ENCODE measurements at regions not wholly inside any gene's neighbourhood (a gene's known extent, or its start where the extent isn't known, plus 50 kb on each side); places are given as distances from the start of the nearest gene placed in this dataset.

DNA sequence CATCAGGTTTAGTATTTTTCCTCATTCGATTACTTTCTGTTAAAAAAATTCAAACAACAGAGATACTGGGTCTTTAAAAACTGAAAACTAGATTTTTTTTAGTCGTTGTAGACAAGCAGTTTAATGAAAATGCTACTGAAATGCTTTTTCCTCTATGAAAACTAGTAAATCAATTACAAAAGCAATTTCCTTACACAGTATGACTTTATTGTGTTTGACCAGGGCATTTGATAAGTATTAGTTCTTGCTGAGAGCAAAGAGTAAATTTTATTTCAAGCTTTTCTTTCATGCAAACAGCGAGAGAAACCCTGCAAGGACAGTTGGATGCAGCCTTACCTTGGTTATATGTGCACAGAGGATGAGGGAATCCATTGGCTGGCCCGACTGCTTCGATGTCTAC, 308.5 kb downstream of the MAT2B start:
- H3K27me3 ChIP-seq: no peaks in the 10 kb centered on the region
- no peaks in the 10 kb centered on the region for H3K36me3 ChIP-seq (replicated peaks; ENCODE audit: insufficient read depth, low read depth)
- H3K4me1 ChIP-seq (ENCODE audit: insufficient read depth): no peaks in the 10 kb centered on the region
- H3K27ac ChIP-seq: no peak overlapping the region
- H4K20me1 ChIP-seq (ENCODE audit: insufficient read depth, poor library complexity, severe bottlenecking): no peaks in the 10 kb centered on the region
- no peaks in the 10 kb centered on the region for H3K9me2 ChIP-seq (replicated peaks; ENCODE audit: insufficient read depth)
- 84% methylated on average over 5 of the region's 5 CpGs for WGBS (ENCODE audit: low lambda C conversion rate, missing lambda C conversion rate)
- no peaks in the 10 kb centered on the region for H3K79me2 ChIP-seq
- no peak for DNase-seq (ENCODE audit: low spot score)
- no peaks in the 10 kb centered on the region for H3K9me3 ChIP-seq (ENCODE audit: low read depth)
- H3K4me3 ChIP-seq: no peak overlapping the region
- no peak overlapping the region for H3K4me2 ChIP-seq
- H2AFZ ChIP-seq: no peak overlapping the region
- TF ChIP-seq EZH2 (IDR thresholded peaks at IDR 0.05; ENCODE audit: borderline replicate concordance) (no peak), EZH2phosphoT487 (IDR thresholded peaks at IDR 0.05; ENCODE audit: low read depth, severe bottlenecking, unreplicated experiment) (no peak)
- TF ChIP-seq, protein P1, sequence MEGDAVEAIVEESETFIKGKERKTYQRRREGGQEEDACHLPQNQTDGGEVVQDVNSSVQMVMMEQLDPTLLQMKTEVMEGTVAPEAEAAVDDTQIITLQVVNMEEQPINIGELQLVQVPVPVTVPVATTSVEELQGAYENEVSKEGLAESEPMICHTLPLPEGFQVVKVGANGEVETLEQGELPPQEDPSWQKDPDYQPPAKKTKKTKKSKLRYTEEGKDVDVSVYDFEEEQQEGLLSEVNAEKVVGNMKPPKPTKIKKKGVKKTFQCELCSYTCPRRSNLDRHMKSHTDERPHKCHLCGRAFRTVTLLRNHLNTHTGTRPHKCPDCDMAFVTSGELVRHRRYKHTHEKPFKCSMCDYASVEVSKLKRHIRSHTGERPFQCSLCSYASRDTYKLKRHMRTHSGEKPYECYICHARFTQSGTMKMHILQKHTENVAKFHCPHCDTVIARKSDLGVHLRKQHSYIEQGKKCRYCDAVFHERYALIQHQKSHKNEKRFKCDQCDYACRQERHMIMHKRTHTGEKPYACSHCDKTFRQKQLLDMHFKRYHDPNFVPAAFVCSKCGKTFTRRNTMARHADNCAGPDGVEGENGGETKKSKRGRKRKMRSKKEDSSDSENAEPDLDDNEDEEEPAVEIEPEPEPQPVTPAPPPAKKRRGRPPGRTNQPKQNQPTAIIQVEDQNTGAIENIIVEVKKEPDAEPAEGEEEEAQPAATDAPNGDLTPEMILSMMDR (IDR thresholded peaks at IDR 0.05; ENCODE audit: poor library complexity): no peak

DNA sequence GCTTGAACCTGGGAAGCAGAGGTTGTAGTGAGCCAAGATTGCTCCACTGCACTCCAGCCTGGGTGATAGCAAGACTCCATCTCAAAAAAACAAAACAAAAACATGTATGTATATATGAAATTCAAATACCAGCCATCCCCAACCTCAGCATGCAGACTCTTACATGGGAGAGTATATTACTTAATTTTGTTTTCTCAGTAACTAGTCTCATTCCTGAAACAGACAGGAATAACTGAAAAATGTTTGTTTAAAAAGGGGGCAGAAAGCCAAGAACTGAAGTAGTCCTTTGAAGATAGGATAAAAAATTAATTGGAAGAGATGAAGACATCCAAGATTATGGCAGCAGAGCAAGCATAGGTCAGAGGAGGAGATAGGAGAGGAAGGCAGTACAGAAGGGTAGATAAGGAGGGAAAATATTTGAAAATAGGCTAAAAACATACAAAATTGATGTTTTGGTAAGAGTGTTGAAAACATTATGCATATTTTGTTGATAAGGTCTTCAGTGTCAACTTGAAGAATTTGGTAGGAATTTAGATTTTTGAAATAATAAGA, 309.9 kb downstream of the MAT2B start:
- no peaks in the 10 kb centered on the region for H3K27me3 ChIP-seq
- TF ChIP-seq EZH2 (IDR thresholded peaks at IDR 0.05; ENCODE audit: borderline replicate concordance): no peak
- TF ChIP-seq, protein P1 (IDR thresholded peaks at IDR 0.05; ENCODE audit: poor library complexity): no peak
- H3K4me1 ChIP-seq (ENCODE audit: insufficient read depth): no peaks in the 10 kb centered on the region

DNA sequence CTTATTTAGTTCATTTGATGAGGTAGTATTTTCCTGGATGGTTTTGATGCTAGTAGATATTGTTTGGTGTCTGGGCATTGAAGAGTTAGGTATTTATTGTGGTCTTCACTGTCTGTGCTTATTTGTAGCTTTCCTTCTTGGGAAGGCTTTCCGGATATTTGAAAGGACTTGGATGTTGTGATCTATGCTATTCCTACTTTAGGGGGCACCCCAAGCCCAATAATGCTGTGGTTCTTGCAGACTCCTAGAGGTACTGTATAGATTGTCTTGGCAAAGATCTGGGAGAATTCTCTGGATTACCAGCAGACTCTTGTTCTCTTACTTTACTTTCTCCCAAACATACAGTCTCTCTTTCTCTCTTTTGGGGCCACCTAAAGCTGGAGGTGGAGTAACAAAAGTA, 315.7 kb downstream of the MAT2B start:
- Histone ChIP-seq H3K27ac (no peak overlapping the region), H3K4me3 (no peak overlapping the region), H3K4me1 (ENCODE audit: insufficient read depth) (no peaks in the 10 kb centered on the region), H3K79me2 (no peaks in the 10 kb centered on the region), H2AFZ (no peak overlapping the region), H3K9me3 (ENCODE audit: low read depth) (peaks cover 3% of the 10 kb centered on the region), H4K20me1 (ENCODE audit: insufficient read depth, poor library complexity, severe bottlenecking) (no peaks in the 10 kb centered on the region), H3K36me3 (replicated peaks; ENCODE audit: insufficient read depth, low read depth) (no peaks in the 10 kb centered on the region), H3K27me3 (no peaks in the 10 kb centered on the region), H3K9me2 (replicated peaks; ENCODE audit: insufficient read depth) (no peaks in the 10 kb centered on the region), H3K4me2 (no peak overlapping the region)
- TF ChIP-seq, protein P1 (IDR thresholded peaks at IDR 0.05; ENCODE audit: poor library complexity): no peak
- TF ChIP-seq EZH2 (IDR thresholded peaks at IDR 0.05; ENCODE audit: borderline replicate concordance): no peak
- no peak for TF ChIP-seq EZH2phosphoT487 (IDR thresholded peaks at IDR 0.05; ENCODE audit: low read depth, severe bottlenecking, unreplicated experiment)
- 95% methylated on average over 1 of the region's 1 CpG for WGBS (ENCODE audit: low lambda C conversion rate, missing lambda C conversion rate)
- no peak for DNase-seq (ENCODE audit: low spot score)

More for the DNA sequence above, 309.9 kb downstream of the MAT2B start:
- H3K9me2 ChIP-seq (replicated peaks; ENCODE audit: insufficient read depth): no peaks in the 10 kb centered on the region
- no peaks in the 10 kb centered on the region for H4K20me1 ChIP-seq (ENCODE audit: insufficient read depth, poor library complexity, severe bottlenecking)
- no peak overlapping the region for H3K4me3 ChIP-seq
- peaks cover 2% of the 10 kb centered on the region for H3K9me3 ChIP-seq (ENCODE audit: low read depth)
- no peak overlapping the region for H2AFZ ChIP-seq
- no peak for DNase-seq (ENCODE audit: low spot score)
- no peak overlapping the region for H3K4me2 ChIP-seq
- no peaks in the 10 kb centered on the region for H3K36me3 ChIP-seq (replicated peaks; ENCODE audit: insufficient read depth, low read depth)
- H3K79me2 ChIP-seq: no peaks in the 10 kb centered on the region
- no peak overlapping the region for H3K27ac ChIP-seq

DNA sequence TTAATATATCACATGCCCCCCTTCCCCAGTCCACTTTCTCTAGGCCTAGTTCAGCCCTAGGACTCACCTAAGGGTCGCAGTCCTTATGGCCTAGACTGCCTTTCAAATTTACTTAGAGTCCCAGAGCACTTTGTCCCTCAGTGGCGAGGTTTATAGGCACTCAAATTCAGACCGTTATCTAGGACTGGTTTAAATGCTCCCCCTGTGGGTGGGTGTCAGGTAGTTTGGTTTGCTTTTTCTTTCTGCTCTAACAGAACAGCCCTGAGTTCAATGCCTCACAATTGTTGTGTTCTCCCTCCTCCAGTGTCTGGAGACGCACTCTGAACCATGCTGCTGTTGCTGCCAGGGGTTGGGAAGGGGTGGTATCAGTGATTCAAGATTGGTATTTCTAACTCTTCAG, 317.1 kb downstream of the MAT2B start:
- no peaks in the 10 kb centered on the region for H3K27me3 ChIP-seq
- no peak for DNase-seq (ENCODE audit: low spot score)
- H3K9me2 ChIP-seq (replicated peaks; ENCODE audit: insufficient read depth): no peaks in the 10 kb centered on the region
- H3K79me2 ChIP-seq: no peaks in the 10 kb centered on the region
- no peaks in the 10 kb centered on the region for H3K36me3 ChIP-seq (replicated peaks; ENCODE audit: insufficient read depth, low read depth)
- no peaks in the 10 kb centered on the region for H4K20me1 ChIP-seq (ENCODE audit: insufficient read depth, poor library complexity, severe bottlenecking)
- 74% methylated on average over 4 of the region's 4 CpGs for WGBS (ENCODE audit: low lambda C conversion rate, missing lambda C conversion rate)
- no peak overlapping the region for H2AFZ ChIP-seq
- H3K4me3 ChIP-seq: no peak overlapping the region
- H3K4me1 ChIP-seq (ENCODE audit: insufficient read depth): no peaks in the 10 kb centered on the region
- H3K9me3 ChIP-seq (ENCODE audit: low read depth): peaks cover 3% of the 10 kb centered on the region
- no peak overlapping the region for H3K4me2 ChIP-seq
- TF ChIP-seq, protein P1 (IDR thresholded peaks at IDR 0.05; ENCODE audit: poor library complexity): no peak
- TF ChIP-seq EZH2phosphoT487 (IDR thresholded peaks at IDR 0.05; ENCODE audit: low read depth, severe bottlenecking, unreplicated experiment): no peak
- no peak for TF ChIP-seq EZH2 (IDR thresholded peaks at IDR 0.05; ENCODE audit: borderline replicate concordance)
- H3K27ac ChIP-seq: no peak overlapping the region

Data from hepatocyte (in vitro differentiated cells).